GM23338 (cell line): ENCODE measurements at regions not wholly inside any gene's neighbourhood (a gene's known extent, or its start where the extent isn't known, plus 50 kb on each side); places are given as distances from the start of the nearest gene placed in this dataset.

ENCODE experiments used
- ATAC-seq: fragments of 200-7000 bp; cut with Tn5 transposase; 3 replicates; pipeline ENCODE4 v1.9.1; 2020
- DNase-seq: peaks from one replicate; pipeline ENCODE4 v3.0.0-alpha.2; 2015; ENCODE audit warnings: low spot score
- H2AFZ ChIP-seq: fragments of 200-600 bp; sonication (generic); 2 replicates; pipeline ENCODE4 v1.8.0; 2016; ENCODE audit warnings: antibody characterized with exemption, mild to moderate bottlenecking, moderate library complexity
- H3F3A ChIP-seq: fragments of 200-600 bp; sonication (generic); replicated peaks from 2 replicates; pipeline ENCODE4 v1.8.0; 2017; ENCODE audit warnings: antibody characterized with exemption, mixed run types, low read depth
- H3K27ac ChIP-seq: fragments of 200-600 bp; sonication (generic); 2 replicates; pipeline ENCODE4 v1.6.1; 2016; ENCODE audit warnings: low read depth
- H3K27me3 ChIP-seq: fragments of 200-600 bp; sonication (generic); 2 replicates; pipeline ENCODE4 v1.8.0; 2016; ENCODE audit warnings: mild to moderate bottlenecking, mixed run types, moderate library complexity; ENCODE audit not compliant: insufficient read depth
- H3K36me3 ChIP-seq: fragments of 200-600 bp; sonication (generic); 2 replicates; pipeline ENCODE4 v1.8.0; 2016; ENCODE audit warnings: mild to moderate bottlenecking; ENCODE audit not compliant: insufficient read depth
- H3K4me1 ChIP-seq: fragments of 200-600 bp; sonication (generic); 2 replicates; pipeline ENCODE4 v1.8.0; 2016; ENCODE audit warnings: mild to moderate bottlenecking, moderate library complexity; ENCODE audit not compliant: insufficient read depth
- H3K4me2 ChIP-seq: fragments of 200-600 bp; sonication (generic); 2 replicates; pipeline ENCODE4 v1.7.1; 2017; ENCODE audit warnings: mixed run types
- H3K4me3 ChIP-seq: fragments of 200-600 bp; sonication (generic); 2 replicates; pipeline ENCODE4 v1.6.1; 2016; ENCODE audit warnings: mixed run types
- H3K79me2 ChIP-seq: fragments of 200-600 bp; sonication (generic); replicated peaks from 2 replicates; pipeline ENCODE4 v1.8.0; 2017; ENCODE audit warnings: mild to moderate bottlenecking; ENCODE audit not compliant: insufficient read depth
- H3K9me2 ChIP-seq: fragments of 200-600 bp; sonication (generic); 2 replicates; pipeline ENCODE4 v1.8.0; 2017; ENCODE audit not compliant: insufficient read depth
- H4K20me1 ChIP-seq: fragments of 200-600 bp; sonication (generic); replicated peaks from 2 replicates; pipeline ENCODE4 v1.8.0; 2017; ENCODE audit warnings: mild to moderate bottlenecking; ENCODE audit not compliant: insufficient read depth
- H3K27ac Mint-ChIP-seq: 2 replicates; pipeline ENCODE4 v1.8.0; 2020; ENCODE audit warnings: inconsistent platforms, mild to moderate bottlenecking, moderate library complexity, mixed read lengths
- H3K27me3 Mint-ChIP-seq: 3 replicates; pipeline ENCODE4 v1.8.0; 2022; ENCODE audit warnings: low read depth, mild to moderate bottlenecking, moderate library complexity, mixed read lengths, inconsistent platforms; ENCODE audit not compliant: insufficient read depth, poor library complexity
- H3K36me3 Mint-ChIP-seq: 3 replicates; pipeline ENCODE4 v1.8.0; 2021; ENCODE audit warnings: low read depth, mild to moderate bottlenecking, inconsistent platforms, moderate library complexity, mixed read lengths
- H3K4me1 Mint-ChIP-seq: 3 replicates; pipeline ENCODE4 v1.8.0; 2020; ENCODE audit warnings: mild to moderate bottlenecking, inconsistent platforms, mixed read lengths
- H3K4me3 Mint-ChIP-seq: 3 replicates; pipeline ENCODE4 v1.8.0; 2021; ENCODE audit warnings: moderate library complexity, mild to moderate bottlenecking, inconsistent platforms, mixed read lengths
- H3K9me3 Mint-ChIP-seq: 3 replicates; pipeline ENCODE4 v1.8.0; 2020; ENCODE audit warnings: moderate library complexity, mild to moderate bottlenecking, inconsistent platforms, mixed read lengths
- CREB1 ChIP-seq: fragments of 250-450 bp; sonication (Bioruptor Pico); IDR thresholded peaks from 2 replicates; pipeline ENCODE4 v1.5.0; 2020; ENCODE audit warnings: low read depth, mild to moderate bottlenecking, moderate library complexity
- EZH2 ChIP-seq: fragments of 200-600 bp; sonication (generic); IDR thresholded peaks from one replicate; pipeline ENCODE4 v1.8.0; 2017; ENCODE audit warnings: antibody characterized with exemption, mild to moderate bottlenecking, low read depth; ENCODE audit not compliant: unreplicated experiment
- NANOG ChIP-seq: IDR thresholded peaks from 2 replicates; pipeline ENCODE4 v1.6.1; 2016; ENCODE audit warnings: antibody characterized with exemption, borderline replicate concordance
- POLR2AphosphoS5 ChIP-seq: IDR thresholded peaks from 2 replicates; pipeline ENCODE4 v1.6.1; 2016; ENCODE audit warnings: antibody characterized with exemption, low read depth
- STAT1 ChIP-seq: IDR thresholded peaks from one replicate; pipeline ENCODE4 v1.6.1; 2016; ENCODE audit warnings: antibody characterized with exemption; ENCODE audit not compliant: unreplicated experiment
- ZNF114 ChIP-seq: fragments of 250-450 bp; sonication (Bioruptor Pico); IDR thresholded peaks from 2 replicates; pipeline ENCODE4 v1.5.0; 2020; ENCODE audit warnings: mild to moderate bottlenecking, moderate library complexity
- ZNF331 ChIP-seq: fragments of 250-450 bp; sonication (Bioruptor Pico); IDR thresholded peaks from 2 replicates; pipeline ENCODE4 v1.5.0; 2020; ENCODE audit warnings: low read depth, mild to moderate bottlenecking, moderate library complexity
- TF ChIP-seq, protein P1 (sequence below), 2 experiments: fragments of 200-600 bp in 1 of 2; sonication (generic) in 1 of 2; conservative IDR thresholded peaks; 2 replicates each; pipeline versions ENCODE4 v1.5.1 to v1.6.1; 2016 to 2017; ENCODE audit warnings: antibody characterized with exemption in 2 of 2, low read depth in 2 of 2, mild to moderate bottlenecking in 2 of 2, moderate library complexity in 1 of 2
- TF ChIP-seq, protein P2 (sequence below): fragments of 250-450 bp; sonication (Bioruptor Pico); IDR thresholded peaks from 2 replicates; pipeline ENCODE4 v1.5.0; 2020; ENCODE audit warnings: mild to moderate bottlenecking, moderate library complexity
- TF ChIP-seq, protein P3 (sequence below): IDR thresholded peaks from one replicate; pipeline ENCODE4 v1.6.1; 2018; ENCODE audit warnings: antibody characterized with exemption; ENCODE audit not compliant: unreplicated experiment

DNA sequence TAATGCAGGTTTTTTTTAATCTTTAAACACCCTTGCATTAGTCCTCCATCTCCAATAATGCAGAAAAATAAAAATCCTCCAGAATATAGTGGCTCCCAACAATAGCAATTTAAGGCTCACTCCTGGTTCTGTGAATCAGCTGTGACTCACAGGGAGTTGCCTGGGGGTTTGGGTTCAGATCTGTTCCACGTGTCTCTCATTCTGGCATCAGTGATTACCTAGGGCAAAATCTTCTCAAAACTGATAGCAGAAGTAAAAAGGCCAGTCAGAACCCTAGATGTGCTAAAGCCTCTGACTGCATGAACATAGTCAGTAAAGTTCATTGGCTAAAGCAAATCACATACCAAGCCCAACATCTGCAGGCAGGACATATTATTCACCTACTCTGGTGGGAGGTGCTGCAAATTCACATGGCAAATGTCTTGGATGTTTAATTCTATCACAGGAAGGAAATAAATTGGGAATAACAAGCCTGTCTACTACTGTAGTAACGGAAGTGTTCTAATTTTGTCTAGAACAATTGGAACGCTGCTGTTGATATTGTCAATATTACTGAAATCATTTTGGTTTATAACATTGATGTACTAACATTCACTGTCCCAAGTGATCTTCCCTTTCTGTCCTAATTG lies 364.1 kb upstream of the CNTN4 start:
- no peaks in the 10 kb centered on the region for H3K4me1 ChIP-seq
- no peak overlapping the region for H2AFZ ChIP-seq
- H3K27ac ChIP-seq: no peak overlapping the region
- ATAC-seq (no peak), DNase-seq (no peak)
- no peak for TF ChIP-seq EZH2
- TF ChIP-seq, protein P1, sequence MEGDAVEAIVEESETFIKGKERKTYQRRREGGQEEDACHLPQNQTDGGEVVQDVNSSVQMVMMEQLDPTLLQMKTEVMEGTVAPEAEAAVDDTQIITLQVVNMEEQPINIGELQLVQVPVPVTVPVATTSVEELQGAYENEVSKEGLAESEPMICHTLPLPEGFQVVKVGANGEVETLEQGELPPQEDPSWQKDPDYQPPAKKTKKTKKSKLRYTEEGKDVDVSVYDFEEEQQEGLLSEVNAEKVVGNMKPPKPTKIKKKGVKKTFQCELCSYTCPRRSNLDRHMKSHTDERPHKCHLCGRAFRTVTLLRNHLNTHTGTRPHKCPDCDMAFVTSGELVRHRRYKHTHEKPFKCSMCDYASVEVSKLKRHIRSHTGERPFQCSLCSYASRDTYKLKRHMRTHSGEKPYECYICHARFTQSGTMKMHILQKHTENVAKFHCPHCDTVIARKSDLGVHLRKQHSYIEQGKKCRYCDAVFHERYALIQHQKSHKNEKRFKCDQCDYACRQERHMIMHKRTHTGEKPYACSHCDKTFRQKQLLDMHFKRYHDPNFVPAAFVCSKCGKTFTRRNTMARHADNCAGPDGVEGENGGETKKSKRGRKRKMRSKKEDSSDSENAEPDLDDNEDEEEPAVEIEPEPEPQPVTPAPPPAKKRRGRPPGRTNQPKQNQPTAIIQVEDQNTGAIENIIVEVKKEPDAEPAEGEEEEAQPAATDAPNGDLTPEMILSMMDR (conservative IDR thresholded peaks at IDR 0.05; ENCODE audit: low read depth in 2 of 2): no peak
- TF ChIP-seq CREB1 (CRISPR knock-in tag): no peak
- TF ChIP-seq ZNF331: no peak
- TF ChIP-seq, protein P2, sequence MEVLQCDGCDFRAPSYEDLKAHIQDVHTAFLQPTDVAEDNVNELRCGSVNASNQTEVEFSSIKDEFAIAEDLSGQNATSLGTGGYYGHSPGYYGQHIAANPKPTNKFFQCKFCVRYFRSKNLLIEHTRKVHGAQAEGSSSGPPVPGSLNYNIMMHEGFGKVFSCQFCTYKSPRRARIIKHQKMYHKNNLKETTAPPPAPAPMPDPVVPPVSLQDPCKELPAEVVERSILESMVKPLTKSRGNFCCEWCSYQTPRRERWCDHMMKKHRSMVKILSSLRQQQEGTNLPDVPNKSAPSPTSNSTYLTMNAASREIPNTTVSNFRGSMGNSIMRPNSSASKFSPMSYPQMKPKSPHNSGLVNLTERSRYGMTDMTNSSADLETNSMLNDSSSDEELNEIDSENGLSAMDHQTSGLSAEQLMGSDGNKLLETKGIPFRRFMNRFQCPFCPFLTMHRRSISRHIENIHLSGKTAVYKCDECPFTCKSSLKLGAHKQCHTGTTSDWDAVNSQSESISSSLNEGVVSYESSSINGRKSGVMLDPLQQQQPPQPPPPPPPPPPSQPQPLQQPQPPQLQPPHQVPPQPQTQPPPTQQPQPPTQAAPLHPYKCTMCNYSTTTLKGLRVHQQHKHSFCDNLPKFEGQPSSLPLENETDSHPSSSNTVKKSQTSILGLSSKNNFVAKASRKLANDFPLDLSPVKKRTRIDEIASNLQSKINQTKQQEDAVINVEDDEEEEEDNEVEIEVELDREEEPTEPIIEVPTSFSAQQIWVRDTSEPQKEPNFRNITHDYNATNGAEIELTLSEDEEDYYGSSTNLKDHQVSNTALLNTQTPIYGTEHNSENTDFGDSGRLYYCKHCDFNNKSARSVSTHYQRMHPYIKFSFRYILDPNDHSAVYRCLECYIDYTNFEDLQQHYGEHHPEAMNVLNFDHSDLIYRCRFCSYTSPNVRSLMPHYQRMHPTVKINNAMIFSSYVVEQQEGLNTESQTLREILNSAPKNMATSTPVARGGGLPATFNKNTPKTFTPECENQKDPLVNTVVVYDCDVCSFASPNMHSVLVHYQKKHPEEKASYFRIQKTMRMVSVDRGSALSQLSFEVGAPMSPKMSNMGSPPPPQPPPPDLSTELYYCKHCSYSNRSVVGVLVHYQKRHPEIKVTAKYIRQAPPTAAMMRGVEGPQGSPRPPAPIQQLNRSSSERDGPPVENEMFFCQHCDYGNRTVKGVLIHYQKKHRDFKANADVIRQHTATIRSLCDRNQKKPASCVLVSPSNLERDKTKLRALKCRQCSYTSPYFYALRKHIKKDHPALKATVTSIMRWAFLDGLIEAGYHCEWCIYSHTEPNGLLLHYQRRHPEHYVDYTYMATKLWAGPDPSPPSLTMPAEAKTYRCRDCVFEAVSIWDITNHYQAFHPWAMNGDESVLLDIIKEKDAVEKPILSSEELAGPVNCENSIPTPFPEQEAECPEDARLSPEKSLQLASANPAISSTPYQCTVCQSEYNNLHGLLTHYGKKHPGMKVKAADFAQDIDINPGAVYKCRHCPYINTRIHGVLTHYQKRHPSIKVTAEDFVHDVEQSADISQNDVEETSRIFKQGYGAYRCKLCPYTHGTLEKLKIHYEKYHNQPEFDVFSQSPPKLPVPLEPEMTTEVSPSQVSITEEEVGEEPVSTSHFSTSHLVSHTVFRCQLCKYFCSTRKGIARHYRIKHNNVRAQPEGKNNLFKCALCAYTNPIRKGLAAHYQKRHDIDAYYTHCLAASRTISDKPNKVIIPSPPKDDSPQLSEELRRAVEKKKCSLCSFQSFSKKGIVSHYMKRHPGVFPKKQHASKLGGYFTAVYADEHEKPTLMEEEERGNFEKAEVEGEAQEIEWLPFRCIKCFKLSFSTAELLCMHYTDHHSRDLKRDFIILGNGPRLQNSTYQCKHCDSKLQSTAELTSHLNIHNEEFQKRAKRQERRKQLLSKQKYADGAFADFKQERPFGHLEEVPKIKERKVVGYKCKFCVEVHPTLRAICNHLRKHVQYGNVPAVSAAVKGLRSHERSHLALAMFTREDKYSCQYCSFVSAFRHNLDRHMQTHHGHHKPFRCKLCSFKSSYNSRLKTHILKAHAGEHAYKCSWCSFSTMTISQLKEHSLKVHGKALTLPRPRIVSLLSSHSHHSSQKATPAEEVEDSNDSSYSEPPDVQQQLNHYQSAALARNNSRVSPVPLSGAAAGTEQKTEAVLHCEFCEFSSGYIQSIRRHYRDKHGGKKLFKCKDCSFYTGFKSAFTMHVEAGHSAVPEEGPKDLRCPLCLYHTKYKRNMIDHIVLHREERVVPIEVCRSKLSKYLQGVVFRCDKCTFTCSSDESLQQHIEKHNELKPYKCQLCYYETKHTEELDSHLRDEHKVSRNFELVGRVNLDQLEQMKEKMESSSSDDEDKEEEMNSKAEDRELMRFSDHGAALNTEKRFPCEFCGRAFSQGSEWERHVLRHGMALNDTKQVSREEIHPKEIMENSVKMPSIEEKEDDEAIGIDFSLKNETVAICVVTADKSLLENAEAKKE (CRISPR knock-in tag): no peak
- TF ChIP-seq, protein P3, sequence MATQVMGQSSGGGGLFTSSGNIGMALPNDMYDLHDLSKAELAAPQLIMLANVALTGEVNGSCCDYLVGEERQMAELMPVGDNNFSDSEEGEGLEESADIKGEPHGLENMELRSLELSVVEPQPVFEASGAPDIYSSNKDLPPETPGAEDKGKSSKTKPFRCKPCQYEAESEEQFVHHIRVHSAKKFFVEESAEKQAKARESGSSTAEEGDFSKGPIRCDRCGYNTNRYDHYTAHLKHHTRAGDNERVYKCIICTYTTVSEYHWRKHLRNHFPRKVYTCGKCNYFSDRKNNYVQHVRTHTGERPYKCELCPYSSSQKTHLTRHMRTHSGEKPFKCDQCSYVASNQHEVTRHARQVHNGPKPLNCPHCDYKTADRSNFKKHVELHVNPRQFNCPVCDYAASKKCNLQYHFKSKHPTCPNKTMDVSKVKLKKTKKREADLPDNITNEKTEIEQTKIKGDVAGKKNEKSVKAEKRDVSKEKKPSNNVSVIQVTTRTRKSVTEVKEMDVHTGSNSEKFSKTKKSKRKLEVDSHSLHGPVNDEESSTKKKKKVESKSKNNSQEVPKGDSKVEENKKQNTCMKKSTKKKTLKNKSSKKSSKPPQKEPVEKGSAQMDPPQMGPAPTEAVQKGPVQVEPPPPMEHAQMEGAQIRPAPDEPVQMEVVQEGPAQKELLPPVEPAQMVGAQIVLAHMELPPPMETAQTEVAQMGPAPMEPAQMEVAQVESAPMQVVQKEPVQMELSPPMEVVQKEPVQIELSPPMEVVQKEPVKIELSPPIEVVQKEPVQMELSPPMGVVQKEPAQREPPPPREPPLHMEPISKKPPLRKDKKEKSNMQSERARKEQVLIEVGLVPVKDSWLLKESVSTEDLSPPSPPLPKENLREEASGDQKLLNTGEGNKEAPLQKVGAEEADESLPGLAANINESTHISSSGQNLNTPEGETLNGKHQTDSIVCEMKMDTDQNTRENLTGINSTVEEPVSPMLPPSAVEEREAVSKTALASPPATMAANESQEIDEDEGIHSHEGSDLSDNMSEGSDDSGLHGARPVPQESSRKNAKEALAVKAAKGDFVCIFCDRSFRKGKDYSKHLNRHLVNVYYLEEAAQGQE: no peak
- TF ChIP-seq ZNF114: no peak
- TF ChIP-seq STAT1: no peak
- TF ChIP-seq NANOG: no peak
- TF ChIP-seq POLR2AphosphoS5: no peak
- no peaks in the 10 kb centered on the region for H3F3A ChIP-seq
- H3K27me3 Mint-ChIP-seq: no peaks in the 10 kb centered on the region
- no peak overlapping the region for H3K27ac Mint-ChIP-seq
- H3K4me1 Mint-ChIP-seq: no peaks in the 10 kb centered on the region
- H3K36me3 Mint-ChIP-seq: peaks cover 20% of the 10 kb centered on the region; the same call in 1 of the 3 replicates
- H3K4me3 ChIP-seq: no peak overlapping the region
- no peaks in the 10 kb centered on the region for H3K79me2 ChIP-seq
- no peak overlapping the region for H3K4me3 Mint-ChIP-seq
- H3K4me2 ChIP-seq: no peak overlapping the region
- H3K36me3 ChIP-seq: 0 out of 2 replicates have a peak, but pooled peaks cover 3% of the 10 kb centered on the region
- peaks cover 96% of the 10 kb centered on the region for H3K9me3 Mint-ChIP-seq
- no peaks in the 10 kb centered on the region for H4K20me1 ChIP-seq
- H3K9me2 ChIP-seq: peaks cover 3% of the 10 kb centered on the region; the same call in 1 of the 2 replicates
- H3K27me3 ChIP-seq: no peaks in the 10 kb centered on the region
